Stimulated activated memory B cell treated with anti-CD40 and anti-IgM and Interleukin-4, amounts not matched to agents 10 μg/mL and 1 μg/mL and 100 μg/mL, for 72 hours (primary cell): ENCODE measurements at regions not wholly inside any gene's neighbourhood (a gene's known extent, or its start where the extent isn't known, plus 50 kb on each side); places are given as distances from the start of the nearest gene placed in this dataset.

Experiments used
- ATAC-seq: fragments of 150-1000 bp; cut with Tn5 transposase; 2 replicates; pipeline ENCODE4 v1.10.0; 2021
- H3K27ac Mint-ChIP-seq: one replicate; pipeline ENCODE4 v1.8.0; 2022; ENCODE audit warnings: mild to moderate bottlenecking, mixed read lengths
- H3K27me3 Mint-ChIP-seq: one replicate; pipeline ENCODE4 v1.8.0; 2022; ENCODE audit warnings: mixed read lengths
- H3K36me3 Mint-ChIP-seq: one replicate; pipeline ENCODE4 v1.8.0; 2022; ENCODE audit warnings: mixed read lengths
- H3K4me1 Mint-ChIP-seq: one replicate; pipeline ENCODE4 v1.8.0; 2022; ENCODE audit warnings: mixed read lengths
- H3K4me3 Mint-ChIP-seq: one replicate; pipeline ENCODE4 v1.8.0; 2022; ENCODE audit warnings: mild to moderate bottlenecking, moderate library complexity, mixed read lengths
- H3K9me3 Mint-ChIP-seq: one replicate; pipeline ENCODE4 v1.8.0; 2022; ENCODE audit warnings: mixed read lengths

GRCh38 chr2:41710944-41711343 is 336.9 kb upstream of the PKDCC start:
- Mint-ChIP-seq H3K36me3 (no peaks in the 10 kb centered on the region), H3K27ac (peak overlapping the region; percentile 85), H3K4me1 (peaks cover 33% of the 10 kb centered on the region), H3K9me3 (no peaks in the 10 kb centered on the region), H3K27me3 (no peaks in the 10 kb centered on the region), H3K4me3 (no peak overlapping the region)
- ATAC-seq: no peak

DNA sequence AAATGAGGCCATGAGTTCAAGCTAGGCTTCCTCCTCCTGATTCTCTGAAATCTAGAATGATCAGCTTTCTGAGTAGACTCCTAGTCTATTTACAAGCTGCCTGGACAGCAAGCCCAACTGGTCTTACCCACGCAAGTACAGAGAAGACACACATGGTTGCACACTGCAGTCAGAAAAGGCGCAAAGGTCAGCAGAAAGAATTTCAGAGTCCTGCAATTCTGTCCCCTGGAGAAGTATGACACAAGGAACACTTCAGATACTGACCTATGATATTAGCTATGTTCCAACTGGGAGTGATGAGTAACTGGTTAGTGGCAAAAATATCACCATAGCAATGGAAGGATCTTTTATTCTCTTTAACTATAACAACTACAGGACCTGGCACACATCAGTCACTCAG is 336.1 kb upstream of the PKDCC start:
- Mint-ChIP-seq H3K9me3 (no peaks in the 10 kb centered on the region), H3K27ac (no peak overlapping the region), H3K4me3 (no peak overlapping the region), H3K27me3 (no peaks in the 10 kb centered on the region), H3K4me1 (peaks cover 41% of the 10 kb centered on the region), H3K36me3 (no peaks in the 10 kb centered on the region)
- ATAC-seq: no peak

DNA sequence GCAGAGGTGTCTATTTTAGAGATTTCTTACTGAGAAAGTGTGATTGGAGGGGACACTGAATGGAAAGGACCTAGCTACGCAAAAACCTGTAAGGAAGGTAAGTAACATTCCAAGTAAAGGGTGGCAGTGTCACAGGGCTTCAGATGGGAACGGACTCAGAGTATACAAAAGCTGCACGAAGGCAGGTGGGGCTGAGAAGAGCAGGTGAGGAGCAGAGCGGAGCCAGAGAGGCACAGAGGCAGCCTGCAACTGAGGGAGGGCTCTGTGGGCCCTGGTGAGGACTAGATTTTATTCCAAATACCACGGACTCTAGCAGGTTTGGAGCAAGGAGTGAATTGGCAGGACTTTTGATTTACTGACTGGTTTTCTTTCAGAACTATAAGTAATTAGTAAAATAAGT is 331.3 kb upstream of the PKDCC start:
- Mint-ChIP-seq H3K4me3 (no peak overlapping the region), H3K27ac (peak overlapping the region; percentile 80), H3K27me3 (no peaks in the 10 kb centered on the region), H3K9me3 (no peaks in the 10 kb centered on the region), H3K4me1 (peaks cover 24% of the 10 kb centered on the region), H3K36me3 (no peaks in the 10 kb centered on the region)
- ATAC-seq: no peak

DNA sequence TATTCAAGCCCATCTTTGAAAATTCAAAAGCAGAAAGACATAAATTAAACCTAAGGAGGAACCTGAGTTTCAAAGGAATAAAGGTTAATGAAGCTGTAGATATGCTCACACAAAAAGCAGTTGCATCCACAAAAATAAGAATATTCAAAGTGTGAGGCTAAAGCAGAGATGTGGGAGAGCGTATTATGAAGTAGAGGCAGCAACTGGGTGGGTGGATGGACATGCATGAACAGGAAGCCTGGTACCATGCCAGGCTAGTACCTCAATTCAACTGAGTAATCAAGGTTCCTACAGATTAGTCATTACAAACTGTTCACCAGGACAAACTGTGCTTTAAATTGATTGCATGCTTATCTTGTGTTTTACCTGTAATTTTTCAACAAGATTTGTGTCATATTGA is 330.0 kb upstream of the PKDCC start:
- H3K4me3 Mint-ChIP-seq: no peak overlapping the region
- peak overlapping the region; percentile 80 for H3K27ac Mint-ChIP-seq
- H3K9me3 Mint-ChIP-seq: no peaks in the 10 kb centered on the region
- H3K27me3 Mint-ChIP-seq: no peaks in the 10 kb centered on the region
- no peaks in the 10 kb centered on the region for H3K36me3 Mint-ChIP-seq
- peaks cover 24% of the 10 kb centered on the region for H3K4me1 Mint-ChIP-seq
- ATAC-seq: peak; percentile 57

- H3K27me3 Mint-ChIP-seq: no peaks in the 10 kb centered on the region
- H3K27ac Mint-ChIP-seq: no peak overlapping the region
- H3K4me1 Mint-ChIP-seq: peaks cover 24% of the 10 kb centered on the region
- H3K4me3 Mint-ChIP-seq: no peak overlapping the region
- H3K36me3 Mint-ChIP-seq: no peaks in the 10 kb centered on the region
- no peak for ATAC-seq
- no peaks in the 10 kb centered on the region for H3K9me3 Mint-ChIP-seq
Measured at GRCh38 chr2:41718705-41719104, 329.1 kb upstream of the PKDCC start.

GRCh38 chr2:41719756-41720155 is 328.1 kb upstream of the PKDCC start:
- peaks cover 24% of the 10 kb centered on the region for H3K4me1 Mint-ChIP-seq
- no peak for ATAC-seq
- no peak overlapping the region for H3K27ac Mint-ChIP-seq
- H3K27me3 Mint-ChIP-seq: no peaks in the 10 kb centered on the region
- H3K36me3 Mint-ChIP-seq: no peaks in the 10 kb centered on the region
- H3K9me3 Mint-ChIP-seq: no peaks in the 10 kb centered on the region
- no peak overlapping the region for H3K4me3 Mint-ChIP-seq

DNA sequence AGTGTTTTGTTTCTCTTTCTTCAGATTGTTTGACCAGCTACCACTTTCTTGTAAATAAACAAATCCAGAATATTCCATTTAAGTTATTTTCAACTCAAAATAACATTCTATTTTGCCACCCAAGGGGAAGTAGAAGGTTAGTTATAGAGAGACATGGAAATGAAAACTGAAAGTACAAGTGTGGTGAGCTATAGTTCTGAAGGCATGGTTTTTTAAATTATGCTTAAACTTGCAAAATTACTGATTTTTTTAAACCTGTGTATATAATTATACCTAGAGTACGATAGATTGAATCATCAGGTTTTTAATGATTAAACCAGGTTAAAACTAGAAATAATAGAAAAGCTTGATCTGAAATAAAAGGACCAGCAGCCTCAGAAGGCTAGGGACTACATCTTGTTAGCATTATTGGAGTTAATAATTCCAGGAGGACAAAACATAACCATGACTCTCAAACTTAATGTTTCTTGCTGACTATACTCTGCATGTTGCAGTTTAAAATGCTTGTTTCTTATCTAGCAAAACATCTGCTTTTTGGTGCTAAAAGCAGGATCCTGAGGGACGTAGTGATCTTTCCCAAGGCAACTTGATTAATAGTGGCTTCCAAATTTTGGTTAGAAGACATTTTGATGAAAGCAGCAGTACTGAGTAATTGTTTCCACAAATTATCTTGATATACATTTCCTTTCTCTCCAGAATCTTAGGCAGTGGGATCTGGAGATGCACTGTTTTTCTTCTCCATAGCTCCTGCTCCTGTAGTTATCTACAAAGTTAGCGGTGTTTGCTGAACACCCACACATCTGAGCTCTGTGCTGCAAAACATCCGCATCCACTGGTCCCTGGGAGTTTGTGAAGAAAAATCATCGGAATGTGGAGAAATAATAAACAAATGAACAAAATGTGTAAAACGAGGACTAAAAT is 327.2 kb upstream of the PKDCC start:
- Mint-ChIP-seq H3K36me3 (no peaks in the 10 kb centered on the region), H3K27me3 (no peaks in the 10 kb centered on the region), H3K4me3 (no peak overlapping the region), H3K9me3 (no peaks in the 10 kb centered on the region), H3K4me1 (peaks cover 22% of the 10 kb centered on the region), H3K27ac (no peak overlapping the region)
- ATAC-seq: no peak

- H3K9me3 Mint-ChIP-seq: no peaks in the 10 kb centered on the region
- H3K4me3 Mint-ChIP-seq: no peak overlapping the region
- ATAC-seq: no peak
- no peaks in the 10 kb centered on the region for H3K36me3 Mint-ChIP-seq
- peaks cover 1% of the 10 kb centered on the region for H3K4me1 Mint-ChIP-seq
- H3K27me3 Mint-ChIP-seq: no peaks in the 10 kb centered on the region
- H3K27ac Mint-ChIP-seq: no peak overlapping the region
Measured at GRCh38 chr2:41722668-41723369, 325.0 kb upstream of the PKDCC start.

DNA sequence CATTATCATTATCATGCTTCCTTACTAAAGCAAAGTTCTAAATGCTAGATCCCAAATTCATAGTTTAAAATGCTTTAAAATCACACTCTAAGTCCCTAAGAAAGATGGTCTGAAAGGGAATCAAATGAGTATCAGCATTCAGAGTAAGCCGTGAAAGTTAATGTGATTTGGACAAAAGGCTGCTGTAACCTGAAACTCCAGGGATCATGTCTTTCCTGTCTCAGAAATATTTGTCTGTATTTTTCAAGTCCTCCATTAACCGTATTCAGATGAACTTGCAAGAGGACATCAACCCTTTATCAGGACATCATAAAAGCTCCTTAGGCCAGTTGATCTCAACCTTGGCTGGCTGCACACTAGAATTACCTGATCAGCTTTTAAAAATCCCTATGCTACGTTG is 324.3 kb upstream of the PKDCC start:
- Mint-ChIP-seq H3K4me1 (no peaks in the 10 kb centered on the region), H3K9me3 (no peaks in the 10 kb centered on the region), H3K27me3 (no peaks in the 10 kb centered on the region), H3K4me3 (no peak overlapping the region), H3K36me3 (no peaks in the 10 kb centered on the region), H3K27ac (no peak overlapping the region)
- ATAC-seq: no peak

DNA sequence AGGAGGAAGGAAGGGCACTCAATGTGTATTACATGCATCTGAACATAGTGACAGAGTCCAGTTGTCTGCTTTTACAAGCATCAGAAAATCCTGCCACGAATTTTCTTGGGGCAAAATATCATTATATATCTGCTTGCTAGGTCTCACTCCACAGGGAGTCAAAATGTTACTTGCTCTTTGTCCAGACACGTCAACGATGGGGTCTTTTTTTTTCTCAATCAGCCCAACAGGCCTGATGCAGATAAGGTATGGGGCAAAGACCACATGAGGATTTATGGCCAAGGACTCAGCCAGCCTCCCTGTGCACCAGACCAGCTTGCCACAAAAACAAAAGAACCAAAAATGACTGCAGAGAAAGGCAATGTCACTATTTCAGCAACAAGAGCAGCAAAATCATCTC is 323.4 kb upstream of the PKDCC start:
- Mint-ChIP-seq H3K4me1 (no peaks in the 10 kb centered on the region), H3K4me3 (no peak overlapping the region), H3K36me3 (no peaks in the 10 kb centered on the region), H3K27me3 (no peaks in the 10 kb centered on the region), H3K27ac (no peak overlapping the region), H3K9me3 (no peaks in the 10 kb centered on the region)
- no peak for ATAC-seq

GRCh38 chr2:41725901-41726300 is 321.9 kb upstream of the PKDCC start:
- H3K27me3 Mint-ChIP-seq: no peaks in the 10 kb centered on the region
- no peak for ATAC-seq
- H3K4me3 Mint-ChIP-seq: no peak overlapping the region
- H3K9me3 Mint-ChIP-seq: no peaks in the 10 kb centered on the region
- no peaks in the 10 kb centered on the region for H3K36me3 Mint-ChIP-seq
- no peak overlapping the region for H3K27ac Mint-ChIP-seq
- no peaks in the 10 kb centered on the region for H3K4me1 Mint-ChIP-seq

DNA sequence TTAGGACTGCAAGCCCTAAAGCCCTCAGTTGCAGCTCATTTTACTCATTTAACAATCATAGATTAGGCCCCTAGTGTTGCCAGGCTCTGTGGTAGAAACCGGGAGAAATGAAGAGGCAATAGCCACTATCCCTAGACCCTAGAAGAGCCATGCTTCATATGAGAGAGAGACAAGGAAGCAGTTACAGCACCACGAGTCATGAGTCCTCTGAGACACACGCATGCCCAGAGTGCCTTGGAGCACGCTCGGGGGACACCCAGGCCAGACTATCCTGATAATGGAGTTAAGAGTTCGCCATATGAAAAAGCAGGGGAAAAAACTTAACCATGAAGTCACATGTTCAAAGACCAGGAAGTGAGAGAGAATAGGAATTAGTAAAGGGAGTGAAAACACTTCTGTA is 321.5 kb upstream of the PKDCC start:
- H3K4me1 Mint-ChIP-seq: no peaks in the 10 kb centered on the region
- H3K27ac Mint-ChIP-seq: no peak overlapping the region
- no peaks in the 10 kb centered on the region for H3K27me3 Mint-ChIP-seq
- no peaks in the 10 kb centered on the region for H3K36me3 Mint-ChIP-seq
- H3K4me3 Mint-ChIP-seq: no peak overlapping the region
- ATAC-seq: no peak
- no peaks in the 10 kb centered on the region for H3K9me3 Mint-ChIP-seq

- ATAC-seq: no peak
- no peak overlapping the region for H3K27ac Mint-ChIP-seq
- no peaks in the 10 kb centered on the region for H3K27me3 Mint-ChIP-seq
- no peaks in the 10 kb centered on the region for H3K9me3 Mint-ChIP-seq
- H3K4me1 Mint-ChIP-seq: no peaks in the 10 kb centered on the region
- no peak overlapping the region for H3K4me3 Mint-ChIP-seq
- H3K36me3 Mint-ChIP-seq: no peaks in the 10 kb centered on the region
Measured at GRCh38 chr2:41727152-41727551, 320.7 kb upstream of the PKDCC start.

GRCh38 chr2:41727711-41728110 is 320.1 kb upstream of the PKDCC start:
- Mint-ChIP-seq H3K4me1 (no peaks in the 10 kb centered on the region), H3K27me3 (no peaks in the 10 kb centered on the region), H3K4me3 (no peak overlapping the region), H3K27ac (no peak overlapping the region), H3K36me3 (no peaks in the 10 kb centered on the region), H3K9me3 (no peaks in the 10 kb centered on the region)
- ATAC-seq: no peak

DNA sequence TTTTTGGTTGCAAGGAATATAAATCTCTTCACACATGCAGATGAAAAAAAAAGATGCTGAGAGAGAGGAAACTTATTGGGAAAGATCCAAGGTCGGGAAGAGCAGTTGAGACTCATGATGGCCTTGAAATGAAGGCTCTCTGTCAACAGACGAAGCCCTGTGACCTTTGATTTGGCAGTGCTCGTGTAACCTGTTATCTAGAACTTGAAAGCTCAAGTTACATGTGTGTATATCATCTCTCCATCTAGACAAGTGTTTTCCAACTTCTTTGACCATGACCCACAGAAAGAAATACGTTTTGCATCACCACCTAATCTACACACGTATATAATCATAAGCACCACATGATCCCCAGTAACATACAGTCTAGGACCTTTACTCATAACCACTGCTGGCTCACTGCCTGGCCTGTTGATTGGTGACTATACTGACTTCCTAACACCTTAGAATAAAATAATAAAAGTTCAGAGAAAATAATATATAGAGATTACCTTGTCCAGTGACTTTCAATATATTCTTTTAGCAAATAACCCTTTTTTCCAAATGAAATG is 319.0 kb upstream of the PKDCC start:
- Mint-ChIP-seq H3K27me3 (peaks cover under 1% of the 10 kb centered on the region), H3K9me3 (no peaks in the 10 kb centered on the region), H3K4me3 (no peak overlapping the region), H3K27ac (no peak overlapping the region), H3K36me3 (no peaks in the 10 kb centered on the region), H3K4me1 (no peaks in the 10 kb centered on the region)
- ATAC-seq: no peak
